ENCODE measurements at regions not wholly inside any gene's neighbourhood (a gene's known extent, or its start where the extent isn't known, plus 50 kb on each side); places are given as distances from the start of the nearest gene placed in this dataset.

GRCh38 chr2:198371921-198372543, 567.6 kb downstream of the PLCL1 start:
- Histone ChIP-seq H3K36me3 (no peaks in the 10 kb centered on the region), H3K27me3 (no peaks in the 10 kb centered on the region), H3K4me3 (no peak overlapping the region), H3K9me3 (no peaks in the 10 kb centered on the region), H3K27ac (no peak overlapping the region), H3K4me1 (no peaks in the 10 kb centered on the region)
- intact Hi-C loops (cut with DNase I) = no loop called here
- 75 to 87% methylated on average over 10 of the region's 10 CpGs for WGBS, 2 donors
- no peak for DNase-seq
- TF ChIP-seq POLR2A (IDR thresholded peaks at IDR 0.05) (no peak), EP300 (IDR thresholded peaks at IDR 0.05) (no peak), POLR2AphosphoS5 (IDR thresholded peaks at IDR 0.05) (no peak), CTCF (IDR thresholded peaks at IDR 0.05) (no peak)

- H3K4me3 ChIP-seq = no peak overlapping the region
- DNase-seq = no peak
- no peaks in the 10 kb centered on the region for H3K36me3 ChIP-seq
- intact Hi-C loops (cut with DNase I) = no loop called here
- H3K27ac ChIP-seq = no peak overlapping the region
- no peaks in the 10 kb centered on the region for H3K4me1 ChIP-seq
- H3K27me3 ChIP-seq = no peaks in the 10 kb centered on the region
- WGBS, 2 donors = 88 to 90% methylated on average over 1 of the region's 1 CpG
- TF ChIP-seq CTCF (IDR thresholded peaks at IDR 0.05) (no peak), POLR2A (IDR thresholded peaks at IDR 0.05) (no peak), POLR2AphosphoS5 (IDR thresholded peaks at IDR 0.05) (no peak), EP300 (IDR thresholded peaks at IDR 0.05) (no peak)
- H3K9me3 ChIP-seq = no peaks in the 10 kb centered on the region
These were observed 566.9 kb downstream of the PLCL1 start for GRCh38 chr2:198371329-198371728.

- DNase-seq = no peak
- no peak overlapping the region for H3K4me3 ChIP-seq
- no peaks in the 10 kb centered on the region for H3K9me3 ChIP-seq
- H3K4me1 ChIP-seq = no peaks in the 10 kb centered on the region
- intact Hi-C loops (cut with DNase I) = no loop called here
- no peak overlapping the region for H3K27ac ChIP-seq
- no peak for TF ChIP-seq EP300 (IDR thresholded peaks at IDR 0.05)
- 70 to 77% methylated on average over 2 of the region's 2 CpGs for WGBS, 2 donors
- no peaks in the 10 kb centered on the region for H3K36me3 ChIP-seq
- H3K27me3 ChIP-seq = no peaks in the 10 kb centered on the region
These were observed 563.7 kb downstream of the PLCL1 start for GRCh38 chr2:198368089-198368488.

- WGBS, 2 donors = 59 to 68% methylated on average over 1 of the region's 1 CpG
- Histone ChIP-seq H3K4me1 (no peaks in the 10 kb centered on the region), H3K27ac (no peak overlapping the region), H3K36me3 (no peaks in the 10 kb centered on the region), H3K27me3 (no peaks in the 10 kb centered on the region), H3K4me3 (no peak overlapping the region), H3K9me3 (no peaks in the 10 kb centered on the region)
- intact Hi-C loops (cut with DNase I) = no loop called here
- DNase-seq = no peak
- TF ChIP-seq POLR2A (IDR thresholded peaks at IDR 0.05) (no peak), EP300 (IDR thresholded peaks at IDR 0.05) (no peak), CTCF (IDR thresholded peaks at IDR 0.05) (no peak), POLR2AphosphoS5 (IDR thresholded peaks at IDR 0.05) (no peak)
These were observed 558.3 kb downstream of the PLCL1 start for GRCh38 chr2:198362740-198363139.

GRCh38 chr2:198359308-198359707, 554.9 kb downstream of the PLCL1 start:
- no peak for TF ChIP-seq POLR2AphosphoS5 (IDR thresholded peaks at IDR 0.05)
- TF ChIP-seq CTCF (IDR thresholded peaks at IDR 0.05) = no peak
- TF ChIP-seq EP300 (IDR thresholded peaks at IDR 0.05) = no peak
- TF ChIP-seq POLR2A (IDR thresholded peaks at IDR 0.05) = no peak
- H3K36me3 ChIP-seq = no peaks in the 10 kb centered on the region
- no peak overlapping the region for H3K27ac ChIP-seq
- no peaks in the 10 kb centered on the region for H3K4me1 ChIP-seq
- 82 to 94% methylated on average over 5 of the region's 5 CpGs for WGBS, 2 donors
- intact Hi-C loops (cut with DNase I) = no loop called here
- H3K9me3 ChIP-seq = no peaks in the 10 kb centered on the region
- H3K4me3 ChIP-seq = no peak overlapping the region
- no peak for DNase-seq
- no peaks in the 10 kb centered on the region for H3K27me3 ChIP-seq

All from sigmoid colon (tissue), 6 donors.